Natural killer cell (primary cell): ENCODE measurements at regions not wholly inside any gene's neighbourhood (a gene's known extent, or its start where the extent isn't known, plus 50 kb on each side); places are given as distances from the start of the nearest gene placed in this dataset.

Experiments
- ATAC-seq, 3 donors: fragments of 150-1000 bp in 2 of 3; fragments of 200-7000 bp in 1 of 3; cut with Tn5 transposase; 1 replicate in 1 of 3; 2 replicates in 2 of 3; pipeline ENCODE4 v1.10.0; 2021; ENCODE audit warnings: mild to moderate bottlenecking in 2 of 3, moderate library complexity in 2 of 3
- DNase-seq, 2 donors: peaks; one replicate each; pipeline versions ENCODE4 v3.0.0 to v3.0.0-alpha.2; 2013 to 2021; ENCODE audit warnings: mixed read lengths in 1 of 2
- H3K27ac ChIP-seq: one replicate; pipeline ENCODE4 v1.5.1; 2013; ENCODE audit warnings: mild to moderate bottlenecking, low read length
- H3K27me3 ChIP-seq: one replicate; pipeline ENCODE4 v1.6.1; 2013; ENCODE audit warnings: low read length; ENCODE audit not compliant: control insufficient read depth, insufficient read depth
- H3K36me3 ChIP-seq: one replicate; pipeline ENCODE4 v1.6.1; 2013; ENCODE audit warnings: low read length; ENCODE audit not compliant: control insufficient read depth, insufficient read depth
- H3K4me1 ChIP-seq: one replicate; pipeline ENCODE4 v1.6.1; 2013; ENCODE audit warnings: low read length; ENCODE audit not compliant: control insufficient read depth, insufficient read depth
- H3K4me3 ChIP-seq: one replicate; pipeline ENCODE4 v1.5.1; 2013; ENCODE audit warnings: low read length
- H3K9me3 ChIP-seq: one replicate; pipeline ENCODE4 v1.6.1; 2013; ENCODE audit warnings: low read length; ENCODE audit not compliant: control insufficient read depth, insufficient read depth
- H3K27ac Mint-ChIP-seq, 2 donors: one replicate each; pipeline ENCODE4 v1.8.0; 2022; ENCODE audit warnings: mild to moderate bottlenecking in 2 of 2, mixed read lengths in 2 of 2, moderate library complexity in 1 of 2
- H3K27me3 Mint-ChIP-seq, 2 donors: one replicate each; pipeline ENCODE4 v1.8.0; 2022; ENCODE audit warnings: low read depth in 2 of 2, mixed read lengths in 2 of 2
- H3K36me3 Mint-ChIP-seq: one replicate; pipeline ENCODE4 v1.8.0; 2022; ENCODE audit warnings: mixed read lengths
- H3K4me1 Mint-ChIP-seq, 2 donors: one replicate each; pipeline ENCODE4 v1.8.0; 2022; ENCODE audit warnings: mixed read lengths in 2 of 2
- H3K4me3 Mint-ChIP-seq: one replicate; pipeline ENCODE4 v1.8.0; 2022; ENCODE audit warnings: mild to moderate bottlenecking, moderate library complexity, mixed read lengths
- H3K9me3 Mint-ChIP-seq, 2 donors: one replicate each; pipeline ENCODE4 v1.8.0; 2022; ENCODE audit warnings: mixed read lengths in 2 of 2
- CTCF ChIP-seq: fragments of 200-600 bp; IDR thresholded peaks from one replicate; pipeline ENCODE4 v1.8.0; 2022; ENCODE audit warnings: antibody characterized with exemption
- WGBS: methylation state at CpG from one replicate; pipeline ENCODE4 v1.1.7; 2013; ENCODE audit warnings: missing lambda C conversion rate; ENCODE audit not compliant: insufficient coverage; 5-methylcytosine and 5-hydroxymethylcytosine counted together
- intact Hi-C: fragments of 100-400 bp; cut with micrococcal nuclease; formaldehyde crosslinking; loops from one replicate; pipeline ENCODE4 v1.14.2; 2022

DNA sequence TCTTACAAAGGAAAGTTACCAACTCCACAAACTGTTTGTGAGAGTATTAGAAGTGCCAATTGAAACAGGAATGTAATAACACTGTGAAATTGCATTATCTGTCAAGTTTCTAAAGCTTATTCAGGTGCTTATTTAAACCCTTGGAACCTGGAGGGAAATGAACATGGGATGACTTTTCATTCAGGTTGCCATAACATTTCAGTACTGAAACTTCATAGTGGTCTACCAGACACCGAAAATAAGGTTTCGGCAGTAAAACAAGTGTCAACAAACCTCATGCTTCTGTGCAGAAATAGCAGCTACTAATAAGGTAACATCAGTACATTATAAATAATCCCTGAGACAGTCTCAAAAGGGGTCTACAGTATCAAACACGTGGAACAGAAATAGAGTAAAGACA lies 890.7 kb upstream of the INTU start:
- Mint-ChIP-seq H3K27ac (no peak overlapping the region), H3K4me3 (no peak overlapping the region)
- no peak for DNase-seq

GRCh38 chr4:126742885-126743284 lies 889.9 kb upstream of the INTU start:
- no peaks in the 10 kb centered on the region for H3K4me1 ChIP-seq
- H3K9me3 Mint-ChIP-seq: peaks cover 15 to 19% of the 10 kb centered on the region in 2 donors
- no peak overlapping the region for H3K4me3 ChIP-seq
- no peak overlapping the region for H3K4me3 Mint-ChIP-seq
- H3K36me3 ChIP-seq: no peaks in the 10 kb centered on the region
- no peaks in the 10 kb centered on the region for H3K9me3 ChIP-seq
- intact Hi-C loops: no loop called here
- WGBS: no CpG with 5 or more reads among the region's 1 CpG
- no peaks in the 10 kb centered on the region for H3K36me3 Mint-ChIP-seq
- H3K27me3 Mint-ChIP-seq: no peaks in the 10 kb centered on the region
- TF ChIP-seq CTCF: no peak
- DNase-seq: no peak
- H3K4me1 Mint-ChIP-seq: no peaks in the 10 kb centered on the region
- H3K27ac ChIP-seq: no peak overlapping the region
- H3K27ac Mint-ChIP-seq: no peak overlapping the region
- H3K27me3 ChIP-seq: no peaks in the 10 kb centered on the region
- ATAC-seq: no peak

More for the DNA sequence above, 890.7 kb upstream of the INTU start:
- H3K4me3 ChIP-seq: no peak overlapping the region
- H3K9me3 Mint-ChIP-seq: peaks cover 13 to 22% of the 10 kb centered on the region in 2 donors
- H3K4me1 ChIP-seq: no peaks in the 10 kb centered on the region
- no peaks in the 10 kb centered on the region for H3K9me3 ChIP-seq
- no peaks in the 10 kb centered on the region for H3K36me3 Mint-ChIP-seq
- H3K27me3 ChIP-seq: no peaks in the 10 kb centered on the region
- H3K36me3 ChIP-seq: no peaks in the 10 kb centered on the region
- no peaks in the 10 kb centered on the region for H3K27me3 Mint-ChIP-seq
- intact Hi-C loops: no loop called here
- no peak overlapping the region for H3K27ac ChIP-seq
- no peaks in the 10 kb centered on the region for H3K4me1 Mint-ChIP-seq
- no peak for TF ChIP-seq CTCF
- WGBS: 82% methylated on average over 3 of the region's 3 CpGs
- no peak for ATAC-seq

GRCh38 chr4:126748736-126749135 lies 884.0 kb upstream of the INTU start:
- no peaks in the 10 kb centered on the region for H3K36me3 Mint-ChIP-seq
- no peak overlapping the region for H3K4me3 Mint-ChIP-seq
- no peaks in the 10 kb centered on the region for H3K4me1 ChIP-seq
- ATAC-seq: no peak
- H3K4me1 Mint-ChIP-seq: no peaks in the 10 kb centered on the region
- H3K9me3 Mint-ChIP-seq: peaks cover 14 to 19% of the 10 kb centered on the region in 2 donors
- no peak overlapping the region for H3K4me3 ChIP-seq
- DNase-seq: no peak
- no peaks in the 10 kb centered on the region for H3K27me3 Mint-ChIP-seq
- no peak overlapping the region for H3K27ac Mint-ChIP-seq
- H3K36me3 ChIP-seq: no peaks in the 10 kb centered on the region
- intact Hi-C loops: no loop called here
- TF ChIP-seq CTCF: no peak
- 50% methylated on average over 1 of the region's 3 CpGs for WGBS
- no peaks in the 10 kb centered on the region for H3K9me3 ChIP-seq
- no peak overlapping the region for H3K27ac ChIP-seq
- no peaks in the 10 kb centered on the region for H3K27me3 ChIP-seq

- DNase-seq (no peak), ATAC-seq (no peak)
- 50% methylated on average over 1 of the region's 2 CpGs for WGBS
- Histone ChIP-seq H3K9me3 (no peaks in the 10 kb centered on the region), H3K4me3 (no peak overlapping the region), H3K36me3 (no peaks in the 10 kb centered on the region), H3K27ac (no peak overlapping the region), H3K27me3 (no peaks in the 10 kb centered on the region), H3K4me1 (no peaks in the 10 kb centered on the region)
- no peaks in the 10 kb centered on the region for H3K27me3 Mint-ChIP-seq
- H3K4me3 Mint-ChIP-seq: no peak overlapping the region
- intact Hi-C loops: no loop called here
- no peaks in the 10 kb centered on the region for H3K36me3 Mint-ChIP-seq
- no peak for TF ChIP-seq CTCF
- peaks cover 14 to 18% of the 10 kb centered on the region in 2 donors for H3K9me3 Mint-ChIP-seq
- no peaks in the 10 kb centered on the region for H3K4me1 Mint-ChIP-seq
- no peak overlapping the region for H3K27ac Mint-ChIP-seq
Measured at GRCh38 chr4:126750723-126751122, 882.0 kb upstream of the INTU start.
